OCI-LY3 (cell line): ENCODE measurements at regions not wholly inside any gene's neighbourhood (a gene's known extent, or its start where the extent isn't known, plus 50 kb on each side); places are given as distances from the start of the nearest gene placed in this dataset.

ENCODE experiments used
- H2AFZ ChIP-seq: fragments of 200-600, 300-600 bp; shearing (Covaris generic); 2 replicates; pipeline ENCODE4 v1.6.0; 2014; ENCODE audit warnings: antibody characterized with exemption, low read depth, low read length
- H3K27ac ChIP-seq: fragments of 200-600, 300-600 bp; sonication (generic); 2 replicates; pipeline ENCODE4 v1.5.1; 2014; ENCODE audit warnings: mild to moderate bottlenecking, low read length, moderate library complexity, mixed read lengths
- H3K27me3 ChIP-seq: fragments of 200-600, 300-600 bp; sonication (generic); 2 replicates; pipeline ENCODE4 v1.6.1; 2014; ENCODE audit warnings: low read depth, low read length, mixed read lengths
- H3K36me3 ChIP-seq: fragments of 200-600, 300-600 bp; sonication (generic); replicated peaks from 2 replicates; pipeline ENCODE3; 2014; ENCODE audit warnings: low read depth, low read length, mixed read lengths
- H3K4me1 ChIP-seq: fragments of 300-600, 200-600 bp; sonication (generic); 2 replicates; pipeline ENCODE4 v1.6.1; 2014; ENCODE audit warnings: low read length, mixed read lengths
- H3K4me2 ChIP-seq: fragments of 200-600, 300-600 bp; sonication (generic); 2 replicates; pipeline ENCODE4 v1.6.1; 2014; ENCODE audit warnings: low read length, mixed read lengths
- H3K4me3 ChIP-seq: fragments of 300-600, 200-600 bp; sonication (generic); 2 replicates; pipeline ENCODE4 v1.5.1; 2014; ENCODE audit warnings: antibody characterized with exemption, mild to moderate bottlenecking, low read length, moderate library complexity
- H3K79me2 ChIP-seq: fragments of 300-600, 200-600 bp; shearing (Covaris generic); 2 replicates; pipeline ENCODE4 v1.6.1; 2014; ENCODE audit warnings: mild to moderate bottlenecking, low read length, mixed read lengths
- H3K9ac ChIP-seq: fragments of 300-600, 200-600 bp; shearing (Covaris generic); 2 replicates; pipeline ENCODE4 v1.6.0; 2014; ENCODE audit warnings: mild to moderate bottlenecking, low read length, moderate library complexity
- H3K9me3 ChIP-seq: fragments of 200-600, 300-600 bp; shearing (Covaris generic); 2 replicates; pipeline ENCODE4 v1.6.1; 2014; ENCODE audit warnings: low read length, mixed read lengths; ENCODE audit not compliant: insufficient read depth
- H4K20me1 ChIP-seq: fragments of 200-600, 300-600 bp; sonication (generic); 2 replicates; pipeline ENCODE4 v1.6.1; 2016; ENCODE audit warnings: low read length, mixed read lengths; ENCODE audit not compliant: insufficient read depth
- CTCF ChIP-seq: fragments of 200-600, 300-600 bp; sonication (generic); IDR thresholded peaks from 2 replicates; pipeline ENCODE4 v1.5.1; 2014; ENCODE audit warnings: antibody characterized with exemption, low read length, low read depth
- EZH2phosphoT487 ChIP-seq: fragments of 200-600 bp; shearing (Covaris generic); IDR thresholded peaks from 2 replicates; pipeline ENCODE4 v1.6.1; 2018; ENCODE audit warnings: antibody characterized with exemption, mixed run types, low read depth

- TF ChIP-seq CTCF (no peak), EZH2phosphoT487 (no peak)
- no peaks in the 10 kb centered on the region for H3K79me2 ChIP-seq
- H2AFZ ChIP-seq, result no peak overlapping the region
- no peak overlapping the region for H3K4me2 ChIP-seq
- no peak overlapping the region for H3K27ac ChIP-seq
- no peaks in the 10 kb centered on the region for H3K36me3 ChIP-seq
- no peaks in the 10 kb centered on the region for H4K20me1 ChIP-seq
- H3K9me3 ChIP-seq, result no peaks in the 10 kb centered on the region
- H3K9ac ChIP-seq, result no peak overlapping the region
- peaks cover 3% of the 10 kb centered on the region; the same call in 1 of the 2 replicates for H3K4me1 ChIP-seq
- H3K27me3 ChIP-seq, result no peaks in the 10 kb centered on the region
- H3K4me3 ChIP-seq, result no peak overlapping the region
Observed at GRCh38 chr7:11256501-11256900, 282.8 kb downstream of the PHF14 start.

GRCh38 chr7:11261470-11261869 lies 287.8 kb downstream of the PHF14 start:
- no peak overlapping the region for H3K27ac ChIP-seq
- no peaks in the 10 kb centered on the region for H4K20me1 ChIP-seq
- H3K9ac ChIP-seq, result no peak overlapping the region
- H3K9me3 ChIP-seq, result no peaks in the 10 kb centered on the region
- no peaks in the 10 kb centered on the region for H3K27me3 ChIP-seq
- H3K36me3 ChIP-seq, result no peaks in the 10 kb centered on the region
- H3K4me3 ChIP-seq, result no peak overlapping the region
- no peak overlapping the region for H3K4me2 ChIP-seq
- H3K4me1 ChIP-seq, result no peaks in the 10 kb centered on the region
- no peaks in the 10 kb centered on the region for H3K79me2 ChIP-seq
- no peak overlapping the region for H2AFZ ChIP-seq
- no peak for TF ChIP-seq CTCF
- TF ChIP-seq EZH2phosphoT487, result no peak

- no peaks in the 10 kb centered on the region for H3K27me3 ChIP-seq
- no peaks in the 10 kb centered on the region for H3K9me3 ChIP-seq
- H3K36me3 ChIP-seq, result no peaks in the 10 kb centered on the region
- H3K4me2 ChIP-seq, result no peak overlapping the region
- H3K4me3 ChIP-seq, result no peak overlapping the region
- no peaks in the 10 kb centered on the region for H4K20me1 ChIP-seq
- H2AFZ ChIP-seq, result no peak overlapping the region
- H3K9ac ChIP-seq, result no peak overlapping the region
- no peaks in the 10 kb centered on the region for H3K79me2 ChIP-seq
- no peak overlapping the region for H3K27ac ChIP-seq
- TF ChIP-seq EZH2phosphoT487 (no peak), CTCF (no peak)
- H3K4me1 ChIP-seq, result no peaks in the 10 kb centered on the region
Observed at GRCh38 chr7:11266101-11266500, 292.4 kb downstream of the PHF14 start.

- Histone ChIP-seq H3K79me2 (no peaks in the 10 kb centered on the region), H3K27ac (no peak overlapping the region), H3K4me1 (no peaks in the 10 kb centered on the region), H3K4me2 (no peak overlapping the region), H2AFZ (no peak overlapping the region), H3K27me3 (no peaks in the 10 kb centered on the region), H3K36me3 (no peaks in the 10 kb centered on the region), H3K9me3 (no peaks in the 10 kb centered on the region), H3K9ac (no peak overlapping the region), H3K4me3 (no peak overlapping the region), H4K20me1 (no peaks in the 10 kb centered on the region)
- TF ChIP-seq EZH2phosphoT487 (no peak), CTCF (no peak)
Observed at GRCh38 chr7:11272352-11272751, 298.7 kb downstream of the PHF14 start.
